ENCODE measurements at regions not wholly inside any gene's neighbourhood (a gene's known extent, or its start where the extent isn't known, plus 50 kb on each side); places are given as distances from the start of the nearest gene placed in this dataset.

DNA sequence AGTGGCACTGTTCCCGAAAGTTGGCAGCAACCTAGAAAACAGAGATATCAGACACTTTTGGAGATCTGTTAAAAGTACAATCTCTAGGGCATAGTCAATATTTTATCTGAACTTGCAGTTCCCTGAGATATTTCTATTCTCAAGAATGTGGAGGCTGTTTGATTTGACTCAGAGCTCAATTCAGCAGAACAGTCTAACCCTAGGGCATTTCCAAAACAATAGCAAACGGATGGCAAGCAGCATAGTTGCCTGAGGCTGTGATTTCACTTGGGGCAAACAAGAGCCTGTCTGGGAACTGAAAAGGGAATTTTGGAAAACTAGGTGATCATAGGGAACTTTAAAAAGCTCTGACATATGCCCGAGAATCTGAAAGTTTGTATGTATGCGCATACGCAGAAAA lies 772.8 kb upstream of the LRRTM1 start:
- TF ChIP-seq GATA3 (IDR thresholded peaks at IDR 0.05; ENCODE audit: low read depth, low read length) (no peak), GATA2 (IDR thresholded peaks at IDR 0.05; ENCODE audit: low read depth, low read length) (no peak)

Measured in SH-SY5Y (cell line).